ENCODE measurements at regions not wholly inside any gene's neighbourhood (a gene's known extent, or its start where the extent isn't known, plus 50 kb on each side); places are given as distances from the start of the nearest gene placed in this dataset.

- TF ChIP-seq RFX5 (IDR thresholded peaks at IDR 0.05) = no peak
- TF ChIP-seq CTCF (IDR thresholded peaks at IDR 0.05) = no peak
- no peak for TF ChIP-seq SREBF2 (IDR thresholded peaks at IDR 0.05)
- TF ChIP-seq ESRRA (IDR thresholded peaks at IDR 0.05; ENCODE audit: borderline replicate concordance, low read length) = no peak
- TF ChIP-seq, protein P1, sequence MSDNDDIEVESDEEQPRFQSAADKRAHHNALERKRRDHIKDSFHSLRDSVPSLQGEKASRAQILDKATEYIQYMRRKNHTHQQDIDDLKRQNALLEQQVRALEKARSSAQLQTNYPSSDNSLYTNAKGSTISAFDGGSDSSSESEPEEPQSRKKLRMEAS (IDR thresholded peaks at IDR 0.05) = no peak
- no peak for TF ChIP-seq POLR2A (IDR thresholded peaks at IDR 0.05; ENCODE audit: low read length)
Observed at GRCh38 chr3:5531741-5532290, 344.3 kb downstream of the EDEM1 start.

All from A549 (cell line).